Smooth muscle cell (in vitro differentiated cells): ENCODE measurements at regions not wholly inside any gene's neighbourhood (a gene's known extent, or its start where the extent isn't known, plus 50 kb on each side); places are given as distances from the start of the nearest gene placed in this dataset.

Source experiments
- DNase-seq: peaks from one replicate; lab custom pipeline; 2025; ENCODE audit not compliant: unreplicated experiment; lab: John Stamatoyannopoulos, UW
- H2AFZ ChIP-seq: fragments of 200-600 bp; sonication (generic); 2 replicates; pipeline ENCODE4 v1.6.0; 2016; ENCODE audit warnings: antibody characterized with exemption, low read depth, mild to moderate bottlenecking
- H3F3A ChIP-seq: fragments of 200-600 bp; sonication (generic); 2 replicates; pipeline ENCODE4 v1.6.0; 2017; ENCODE audit warnings: antibody characterized with exemption, low read depth
- H3K27ac ChIP-seq: fragments of 200-600 bp; sonication (generic); 2 replicates; pipeline ENCODE4 v1.5.1; 2016; ENCODE audit warnings: low read depth, mild to moderate bottlenecking
- H3K27me3 ChIP-seq: fragments of 200-600 bp; sonication (generic); 2 replicates; pipeline ENCODE4 v1.6.1; 2016; ENCODE audit warnings: low read depth, mild to moderate bottlenecking
- H3K36me3 ChIP-seq: fragments of 200-600 bp; sonication (generic); 2 replicates; pipeline ENCODE4 v1.5.1; 2016; ENCODE audit warnings: low read depth
- H3K4me1 ChIP-seq: fragments of 200-600 bp; sonication (generic); 2 replicates; pipeline ENCODE4 v1.5.1; 2016; ENCODE audit warnings: low read depth
- H3K4me2 ChIP-seq: fragments of 200-600 bp; sonication (generic); 2 replicates; pipeline ENCODE4 v1.6.0; 2016; ENCODE audit warnings: mild to moderate bottlenecking
- H3K4me3 ChIP-seq: fragments of 200-600 bp; sonication (generic); 2 replicates; pipeline ENCODE4 v1.5.1; 2016; ENCODE audit warnings: mild to moderate bottlenecking
- H3K79me2 ChIP-seq: fragments of 200-600 bp; sonication (generic); 2 replicates; pipeline ENCODE4 v1.6.0; 2016; ENCODE audit warnings: low read depth, mild to moderate bottlenecking
- H3K9ac ChIP-seq: fragments of 200-600 bp; sonication (generic); 2 replicates; pipeline ENCODE4 v1.6.0; 2016; ENCODE audit warnings: low read depth
- H3K9me3 ChIP-seq: fragments of 200-600 bp; sonication (generic); replicated peaks from 2 replicates; pipeline ENCODE4 v1.5.1; 2016; ENCODE audit warnings: low read depth
- H4K20me1 ChIP-seq: fragments of 200-600 bp; sonication (generic); 2 replicates; pipeline ENCODE4 v1.6.0; 2016; ENCODE audit warnings: low read depth
- CTCF ChIP-seq: fragments of 200-600 bp; sonication (generic); IDR thresholded peaks from 2 replicates; pipeline ENCODE4 v1.5.1; 2017; ENCODE audit warnings: borderline replicate concordance, mild to moderate bottlenecking, antibody characterized with exemption; ENCODE audit not compliant: insufficient read depth, poor library complexity, severe bottlenecking
- WGBS: methylation state at CpG from one replicate; pipeline ENCODE4 v1.1.7; 2016; ENCODE audit warnings: low lambda C conversion rate; 5-methylcytosine and 5-hydroxymethylcytosine counted together

GRCh38 chr14:97604731-97605130, 807.5 kb downstream of the VRK1 start:
- H3K4me2 ChIP-seq, result no peak overlapping the region
- no peak overlapping the region for H3K27ac ChIP-seq
- no peaks in the 10 kb centered on the region for H4K20me1 ChIP-seq
- H3K79me2 ChIP-seq, result no peaks in the 10 kb centered on the region
- 91% methylated on average over 6 of the region's 6 CpGs for WGBS
- no peaks in the 10 kb centered on the region for H3K4me1 ChIP-seq
- no peaks in the 10 kb centered on the region for H3K9me3 ChIP-seq
- H3F3A ChIP-seq, result no peaks in the 10 kb centered on the region
- H3K36me3 ChIP-seq, result no peaks in the 10 kb centered on the region
- TF ChIP-seq CTCF, result no peak
- no peak overlapping the region for H2AFZ ChIP-seq
- peaks cover 3% of the 10 kb centered on the region for H3K27me3 ChIP-seq
- H3K9ac ChIP-seq, result no peak overlapping the region
- DNase-seq, result no peak
- H3K4me3 ChIP-seq, result no peak overlapping the region

- 87% methylated on average over 3 of the region's 3 CpGs for WGBS
- no peak overlapping the region for H3K4me3 ChIP-seq
- H3K36me3 ChIP-seq, result no peaks in the 10 kb centered on the region
- no peaks in the 10 kb centered on the region for H4K20me1 ChIP-seq
- DNase-seq, result no peak
- H3K4me1 ChIP-seq, result no peaks in the 10 kb centered on the region
- no peak overlapping the region for H3K9ac ChIP-seq
- no peak overlapping the region for H2AFZ ChIP-seq
- H3K27ac ChIP-seq, result no peak overlapping the region
- TF ChIP-seq CTCF, result no peak
- peaks cover 5% of the 10 kb centered on the region for H3K9me3 ChIP-seq
- no peaks in the 10 kb centered on the region for H3F3A ChIP-seq
- H3K4me2 ChIP-seq, result no peak overlapping the region
- no peaks in the 10 kb centered on the region for H3K79me2 ChIP-seq
- H3K27me3 ChIP-seq, result peaks cover 12% of the 10 kb centered on the region
Observed at GRCh38 chr14:97618401-97618800, 821.2 kb downstream of the VRK1 start.

- no peak overlapping the region for H3K27ac ChIP-seq
- 86% methylated on average over 1 of the region's 1 CpG for WGBS
- no peak overlapping the region for H3K9ac ChIP-seq
- no peaks in the 10 kb centered on the region for H3K79me2 ChIP-seq
- no peaks in the 10 kb centered on the region for H3F3A ChIP-seq
- peaks cover 15% of the 10 kb centered on the region for H3K27me3 ChIP-seq
- no peak overlapping the region for H3K4me2 ChIP-seq
- no peak overlapping the region for H3K4me3 ChIP-seq
- no peak overlapping the region for H2AFZ ChIP-seq
- no peak for DNase-seq
- no peaks in the 10 kb centered on the region for H3K4me1 ChIP-seq
- TF ChIP-seq CTCF, result no peak
- no peaks in the 10 kb centered on the region for H3K36me3 ChIP-seq
- peaks cover 1% of the 10 kb centered on the region for H3K9me3 ChIP-seq
- H4K20me1 ChIP-seq, result no peaks in the 10 kb centered on the region
Observed at GRCh38 chr14:97618917-97619690, 821.9 kb downstream of the VRK1 start.

GRCh38 chr14:97620066-97620465, 822.9 kb downstream of the VRK1 start:
- Histone ChIP-seq H3F3A (no peaks in the 10 kb centered on the region), H3K36me3 (no peaks in the 10 kb centered on the region), H3K79me2 (no peaks in the 10 kb centered on the region), H3K27ac (no peak overlapping the region), H3K9me3 (no peaks in the 10 kb centered on the region), H3K9ac (no peak overlapping the region), H3K27me3 (peaks cover 15% of the 10 kb centered on the region), H3K4me2 (no peak overlapping the region), H3K4me1 (no peaks in the 10 kb centered on the region), H4K20me1 (no peaks in the 10 kb centered on the region), H3K4me3 (no peak overlapping the region), H2AFZ (no peak overlapping the region)
- DNase-seq, result no peak
- 61% methylated on average over 5 of the region's 5 CpGs for WGBS
- no peak for TF ChIP-seq CTCF
